Activated T-cell treated with anti-CD3 and anti-CD28 coated beads for 1 hour (primary cell): ENCODE measurements at regions not wholly inside any gene's neighbourhood (a gene's known extent, or its start where the extent isn't known, plus 50 kb on each side); places are given as distances from the start of the nearest gene placed in this dataset.
"Not testable (repeated sequence)": the region's sequence is repeated elsewhere in the genome, so short reads cannot be mapped to it uniquely, and the experiment has no call there.

Experiments used
- DNase-seq: peaks from one replicate; pipeline ENCODE4 v3.0.0-alpha.2; 2020; ENCODE audit warnings: low read depth

DNA sequence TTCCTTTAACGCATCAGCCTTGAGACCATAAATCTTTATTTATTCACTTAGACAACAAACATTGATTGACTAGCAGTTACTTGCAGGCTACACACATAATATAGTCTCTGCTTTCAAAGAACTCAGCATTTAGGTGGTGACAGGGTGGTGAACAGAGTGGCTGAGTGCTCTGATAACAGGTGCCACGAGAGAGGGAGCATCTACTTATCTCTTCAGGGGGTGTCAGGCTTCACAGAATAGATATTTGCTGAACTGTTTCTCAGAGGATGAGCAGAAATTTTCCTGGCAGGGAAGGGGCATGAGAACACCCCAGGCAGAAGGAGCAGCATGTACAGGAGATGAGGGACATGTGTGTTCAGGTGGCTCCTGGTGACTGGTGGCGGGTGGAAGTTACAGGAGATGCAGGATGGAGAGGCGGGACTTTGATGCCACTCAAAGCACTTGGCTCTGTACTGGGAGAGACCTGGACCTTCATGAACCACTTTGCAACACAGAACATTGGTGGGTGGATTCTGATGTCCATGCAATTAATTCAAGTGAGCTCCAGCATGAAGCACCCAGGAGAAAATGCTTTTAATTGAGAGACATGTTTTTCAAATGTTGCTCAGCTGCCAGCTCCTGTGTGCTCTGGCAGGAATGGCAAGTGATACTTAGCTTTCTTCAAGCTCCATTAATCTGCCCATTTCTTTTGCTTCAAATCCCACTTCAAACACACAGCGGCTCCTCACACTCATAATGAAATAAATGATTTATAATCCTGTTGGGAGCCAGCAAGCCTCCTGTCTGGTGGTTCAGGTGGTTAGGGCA lies 248.9 kb downstream of the MYCN start:
- no peak for DNase-seq

DNA sequence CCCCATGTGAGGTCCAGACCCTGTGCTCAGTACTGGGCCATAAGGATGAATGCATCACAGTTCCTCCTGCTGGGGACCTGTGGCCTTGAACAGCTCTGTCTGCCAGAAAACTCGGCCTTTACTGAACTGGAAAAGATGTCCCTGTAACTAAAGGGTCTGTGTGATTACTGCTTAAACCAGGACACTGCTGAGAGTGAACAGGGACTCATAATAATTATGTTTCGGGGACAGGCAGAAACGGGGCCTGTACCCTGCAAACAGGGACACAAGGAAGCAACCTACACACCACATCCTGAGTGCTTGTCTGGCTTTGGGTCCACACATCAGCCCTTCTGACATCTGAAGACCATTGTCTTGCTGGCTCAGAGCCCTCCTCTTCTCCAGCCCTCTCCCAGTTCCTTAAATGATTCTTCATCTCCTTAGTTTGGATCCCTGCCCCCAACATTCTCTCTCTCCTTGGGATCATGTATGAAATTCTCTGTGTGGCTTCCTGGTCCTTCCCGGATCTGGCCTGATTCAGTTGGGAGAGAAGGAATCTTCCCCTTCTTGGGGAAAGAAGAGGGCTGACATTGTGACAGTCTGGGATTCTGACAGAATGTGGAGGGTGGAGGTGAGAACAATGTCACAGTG lies 248.0 kb downstream of the MYCN start:
- no peak for DNase-seq

DNA sequence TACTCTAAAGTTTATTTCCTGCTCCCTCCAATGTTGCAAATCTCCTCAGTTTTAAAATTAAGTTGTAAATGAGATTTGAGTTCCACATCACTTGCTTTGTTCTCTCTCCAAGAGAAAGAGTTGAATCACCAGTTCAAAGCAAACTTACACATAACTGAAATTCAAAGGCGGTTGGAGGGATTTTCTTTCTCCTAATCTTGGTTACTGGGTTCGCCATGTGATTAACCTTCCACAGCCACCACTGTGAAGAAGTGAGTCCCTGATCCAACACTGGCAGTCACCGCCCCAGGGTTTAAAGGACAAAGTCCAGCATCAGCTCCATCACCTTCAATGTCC lies 247.1 kb downstream of the MYCN start:
- no peak for DNase-seq

DNA sequence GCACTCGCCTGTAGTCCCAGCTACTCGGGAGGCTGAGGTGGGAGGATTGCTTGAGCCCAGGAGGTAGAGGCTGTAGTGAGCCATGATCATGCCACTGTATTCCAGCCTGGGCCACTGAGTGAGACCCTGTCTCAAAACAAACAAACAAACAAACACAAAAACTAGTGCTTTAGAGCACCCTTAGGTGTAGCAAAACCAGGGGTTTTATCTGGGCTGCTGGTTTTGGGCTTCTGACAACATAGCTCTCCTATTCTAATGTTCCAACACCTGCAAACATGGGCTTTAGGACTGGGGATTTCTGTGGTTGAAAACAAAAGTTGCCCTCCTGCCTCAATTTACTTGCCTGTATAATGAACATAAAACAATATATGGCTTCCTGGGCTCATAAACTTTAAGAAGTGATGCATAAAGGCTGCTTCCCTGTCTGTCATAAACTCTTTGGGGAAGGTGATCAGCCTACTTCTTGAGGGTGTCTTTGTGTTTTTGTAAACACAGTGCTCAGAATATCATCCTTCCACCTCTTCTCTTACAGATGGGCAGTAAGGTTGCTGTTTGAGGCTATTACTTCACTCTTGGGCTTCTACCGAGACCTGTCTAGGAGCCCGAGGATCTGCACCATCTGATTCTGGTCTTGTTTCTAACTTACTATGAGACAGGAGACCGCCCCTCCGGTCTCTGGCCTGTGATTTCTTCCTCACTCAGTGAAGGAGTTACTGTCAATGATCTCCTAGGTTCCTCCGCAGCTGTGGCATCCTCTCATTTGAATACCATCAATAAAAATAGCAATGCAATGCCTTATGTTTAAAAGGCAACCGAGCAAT lies 246.5 kb downstream of the MYCN start:
- no peak for DNase-seq

DNA sequence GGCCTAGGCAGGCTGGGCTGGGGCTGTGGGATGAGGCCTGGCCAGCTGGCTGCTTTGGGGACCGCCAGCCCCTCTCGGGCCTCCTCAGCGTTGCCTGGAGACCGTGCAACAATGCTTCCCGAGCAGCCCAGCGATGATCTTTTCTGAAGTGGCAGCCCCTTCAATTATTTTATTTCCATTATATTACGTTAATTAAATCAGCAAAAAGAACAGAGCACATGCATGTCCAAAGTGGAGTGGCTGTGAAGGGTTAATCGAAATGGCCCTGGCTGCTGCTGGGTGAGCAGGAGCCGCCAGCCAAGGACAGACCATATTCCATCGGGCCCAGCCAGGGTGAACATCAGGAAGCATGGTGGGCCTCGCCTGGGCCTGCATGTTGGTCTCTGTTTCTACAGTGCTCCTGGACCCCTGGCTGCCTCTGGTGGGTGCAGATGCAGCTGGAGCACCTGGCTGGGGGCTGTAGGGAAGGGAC lies 245.5 kb downstream of the MYCN start:
- no peak for DNase-seq

DNA sequence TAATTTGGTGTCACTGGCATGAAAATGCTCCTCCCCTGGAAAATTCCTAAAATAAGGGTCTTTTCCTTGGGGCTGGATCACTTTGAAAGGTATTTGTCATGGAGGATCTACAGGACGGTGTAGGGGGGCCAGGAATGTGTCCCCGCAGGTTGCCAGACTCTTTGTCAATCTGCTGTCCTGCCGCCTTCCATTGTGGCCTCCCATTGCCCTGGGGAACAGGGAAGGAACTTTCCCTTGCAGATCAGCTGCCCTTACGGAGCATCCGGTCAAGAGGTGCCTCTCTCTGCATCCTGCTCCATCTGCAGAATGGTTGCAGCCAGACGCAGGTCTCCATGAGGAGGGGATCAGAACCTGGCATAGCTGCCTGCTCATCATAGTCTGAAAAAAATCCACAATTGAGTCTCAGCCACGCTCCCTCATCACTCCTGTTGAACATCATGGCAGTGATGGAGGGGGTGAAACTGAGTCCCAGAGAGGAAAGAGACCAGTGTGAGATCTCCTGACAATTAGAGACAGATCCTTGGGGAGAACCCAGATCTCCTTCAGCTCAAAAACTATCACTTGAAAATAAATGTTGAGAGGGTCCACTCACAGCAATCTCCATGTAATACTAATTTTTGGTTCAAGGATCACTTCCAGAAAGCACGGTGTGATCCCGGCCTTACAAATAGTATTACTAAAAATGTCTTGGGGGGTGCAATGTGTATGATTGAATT lies 244.8 kb downstream of the MYCN start:
- DNase-seq, result no peak

DNA sequence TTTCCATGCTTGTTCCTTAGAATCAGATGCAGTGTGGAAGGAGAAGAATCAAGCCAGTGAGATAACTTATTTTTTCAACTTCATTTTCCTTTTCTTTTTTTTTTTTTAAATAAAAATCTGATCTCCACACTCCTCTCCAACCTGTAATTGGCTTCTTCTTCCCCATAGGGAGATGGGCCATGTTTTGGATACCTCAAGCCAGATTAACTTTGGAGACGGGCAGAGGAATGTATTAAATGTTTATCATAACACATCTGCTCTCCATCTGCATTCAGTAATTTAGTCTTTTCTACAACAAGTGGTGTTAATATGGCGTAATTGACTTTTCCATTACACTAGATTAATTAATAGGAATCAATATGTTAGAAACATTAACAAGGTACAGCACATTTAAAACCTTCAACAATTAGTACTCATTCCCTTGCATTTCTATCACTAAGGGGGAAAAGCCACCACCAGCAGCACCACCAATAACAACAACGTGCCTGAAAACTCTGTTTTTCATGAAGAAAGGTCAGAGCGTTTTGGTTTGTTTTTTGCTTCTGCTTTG lies 244.1 kb downstream of the MYCN start:
- no peak for DNase-seq

DNA sequence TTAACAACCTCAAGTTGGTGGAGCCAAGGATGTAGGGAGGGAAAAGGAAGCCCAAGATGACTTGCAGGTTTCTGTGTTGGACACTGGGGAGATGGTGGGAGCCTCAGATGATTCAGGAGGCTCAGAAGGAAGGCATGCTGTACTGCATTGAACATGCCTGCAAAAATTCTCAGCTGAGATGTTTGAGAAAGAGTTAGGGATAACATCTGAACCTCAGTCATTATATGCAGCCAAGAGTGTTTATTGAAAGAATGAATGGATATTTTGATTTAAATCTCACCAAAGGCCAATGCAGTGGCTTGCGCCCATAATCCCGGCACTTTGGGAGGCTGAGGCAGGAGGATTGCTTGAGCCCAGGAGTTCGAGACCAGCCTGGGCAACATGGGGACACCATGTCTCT lies 243.0 kb downstream of the MYCN start:
- no peak for DNase-seq

DNA sequence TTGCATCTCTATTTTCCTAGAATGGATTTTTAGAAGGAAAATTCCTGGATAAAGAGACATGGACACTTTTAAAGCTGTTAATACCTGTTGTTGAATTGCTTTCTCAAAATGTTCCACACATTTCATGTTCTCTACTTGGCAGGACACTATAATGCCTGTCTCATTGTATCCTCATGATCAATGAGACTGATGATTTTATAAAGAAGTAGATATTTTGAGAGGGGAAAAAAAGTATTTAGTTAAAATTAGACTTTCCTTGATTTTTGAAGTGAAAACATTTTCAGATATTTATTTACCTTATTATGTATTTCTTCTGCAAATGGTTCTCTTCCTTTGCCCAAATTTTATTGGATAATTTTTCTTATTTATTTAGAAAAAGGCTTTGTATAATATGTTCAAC lies 242.5 kb downstream of the MYCN start:
- no peak for DNase-seq

DNA sequence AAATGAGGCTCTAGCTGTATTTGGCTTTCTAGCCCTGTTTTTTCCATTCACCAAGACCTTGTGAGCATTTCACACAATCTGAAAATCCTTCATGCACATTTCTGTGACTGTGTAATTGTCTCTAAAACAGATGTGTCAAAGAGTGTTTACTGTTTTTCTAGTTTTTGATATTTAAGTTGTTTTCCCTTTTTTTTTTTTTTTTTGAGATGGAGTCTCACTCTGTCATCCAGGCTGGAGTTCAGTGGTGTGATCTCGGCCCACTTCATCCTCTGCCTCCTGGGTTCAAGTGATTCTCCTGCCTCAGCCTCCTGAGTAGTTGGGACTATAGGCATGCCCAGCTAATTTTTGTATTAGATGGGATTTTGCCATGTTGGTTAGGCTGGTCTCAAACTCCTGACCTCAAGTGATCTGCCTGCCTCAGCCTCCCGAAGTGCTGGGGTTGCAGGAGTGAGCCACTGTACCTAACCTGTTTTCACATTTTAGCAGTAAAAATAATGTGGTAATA lies 242.0 kb downstream of the MYCN start:
- not testable (repeated sequence) for DNase-seq

DNA sequence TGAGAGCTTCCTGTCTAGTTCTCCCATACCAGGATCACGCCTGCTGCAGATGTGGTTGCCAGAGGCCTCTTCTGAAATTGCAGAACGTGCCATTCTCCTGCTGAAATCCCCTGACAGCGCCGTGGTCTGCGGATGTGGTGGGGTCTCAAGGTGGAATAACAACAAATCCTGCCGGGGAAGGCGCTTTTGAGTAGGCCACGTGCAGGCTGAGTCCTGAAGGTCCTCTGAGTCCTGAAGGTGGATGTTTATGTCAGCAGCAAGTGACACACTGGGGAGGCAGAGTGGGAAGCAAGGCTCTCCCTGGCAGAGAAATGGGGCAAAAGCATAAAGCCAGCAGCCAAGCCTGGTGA lies 241.4 kb downstream of the MYCN start:
- no peak for DNase-seq

DNA sequence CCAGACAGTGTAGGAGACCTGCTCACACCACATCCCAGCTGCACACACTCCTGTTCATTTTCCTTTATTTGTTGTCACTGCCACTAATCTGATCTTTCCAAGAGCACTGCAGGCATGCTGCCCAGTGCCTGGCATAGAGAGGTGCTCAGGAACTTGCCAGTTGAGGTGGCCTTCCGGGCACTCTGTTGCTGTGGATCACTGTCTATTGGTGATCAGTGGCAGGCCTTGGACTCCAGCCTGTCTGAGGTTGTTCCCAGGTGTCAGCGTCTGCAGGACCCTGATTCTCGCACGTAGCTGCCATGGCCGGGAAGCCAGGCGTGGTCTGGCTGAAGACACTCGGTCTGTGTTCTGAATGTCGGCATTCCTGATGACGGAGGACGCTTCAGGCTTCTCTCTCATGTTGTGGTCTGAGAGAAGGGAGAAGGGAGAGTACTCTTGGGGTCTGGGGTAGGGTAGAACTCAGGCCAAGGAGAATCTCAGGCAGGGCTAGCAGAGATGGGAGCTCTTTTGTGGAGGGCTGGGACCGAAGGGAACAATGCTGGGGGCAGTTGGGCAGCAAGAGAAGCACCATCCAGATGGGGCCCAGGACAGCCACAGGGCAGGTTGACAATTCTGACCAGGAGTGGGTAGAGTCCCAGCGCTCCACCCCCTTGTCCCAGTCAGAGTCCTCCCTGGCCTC lies 240.9 kb downstream of the MYCN start:
- DNase-seq, result no peak

DNA sequence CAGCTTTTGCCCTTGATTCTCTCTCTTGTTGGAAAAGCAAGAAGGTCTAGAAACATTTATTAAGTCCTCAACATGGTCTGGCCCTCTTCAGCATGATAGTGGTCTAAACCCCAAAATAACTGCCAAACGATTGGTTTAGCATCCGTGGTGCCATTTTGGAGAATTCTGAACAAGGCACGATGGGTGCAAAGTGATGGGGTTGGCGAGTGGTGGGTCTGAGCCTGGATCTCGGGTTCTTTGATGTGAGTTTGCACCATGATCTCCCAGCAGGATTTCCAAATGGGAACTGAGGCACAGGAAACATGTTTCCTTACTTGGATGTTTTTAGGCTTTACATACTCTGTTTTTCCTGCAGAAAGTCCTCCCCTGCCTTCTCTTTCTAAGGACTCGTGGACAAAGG lies 240.3 kb downstream of the MYCN start:
- no peak for DNase-seq

DNA sequence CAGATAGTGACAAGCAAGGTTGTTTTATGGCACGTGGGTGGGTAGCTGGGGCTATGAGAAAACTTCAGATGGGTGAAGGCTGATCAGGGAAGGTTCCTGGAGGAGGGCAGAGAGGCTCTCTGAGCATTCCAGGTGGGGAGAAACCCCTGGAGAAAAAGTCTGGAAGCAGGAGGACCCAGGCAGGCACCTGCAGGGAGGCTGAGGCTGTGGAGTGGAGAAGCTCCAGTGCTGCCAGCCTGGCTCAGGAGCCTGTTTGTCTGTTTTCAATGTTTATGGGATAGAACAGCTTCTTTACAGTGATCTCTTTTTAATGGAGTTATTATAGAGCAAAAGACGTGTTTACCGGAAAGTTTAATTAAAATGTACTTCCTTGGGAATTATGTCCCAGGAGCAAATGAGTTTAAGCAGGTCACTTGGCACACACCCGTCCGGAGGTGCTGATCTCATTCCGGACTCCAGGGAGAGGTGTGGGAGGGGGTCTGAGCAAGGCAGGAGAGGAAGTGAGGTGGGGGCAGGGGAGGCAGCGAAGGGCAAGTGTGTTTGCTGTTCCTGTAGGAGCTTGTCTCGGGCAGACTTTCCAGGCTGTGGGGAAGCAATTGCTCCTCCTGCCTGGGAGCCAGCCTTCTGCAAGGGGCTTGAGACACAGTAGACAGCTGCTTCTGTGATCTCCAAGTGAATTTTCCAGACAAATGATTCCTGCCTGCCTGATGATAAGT lies 239.5 kb downstream of the MYCN start:
- no peak for DNase-seq

DNA sequence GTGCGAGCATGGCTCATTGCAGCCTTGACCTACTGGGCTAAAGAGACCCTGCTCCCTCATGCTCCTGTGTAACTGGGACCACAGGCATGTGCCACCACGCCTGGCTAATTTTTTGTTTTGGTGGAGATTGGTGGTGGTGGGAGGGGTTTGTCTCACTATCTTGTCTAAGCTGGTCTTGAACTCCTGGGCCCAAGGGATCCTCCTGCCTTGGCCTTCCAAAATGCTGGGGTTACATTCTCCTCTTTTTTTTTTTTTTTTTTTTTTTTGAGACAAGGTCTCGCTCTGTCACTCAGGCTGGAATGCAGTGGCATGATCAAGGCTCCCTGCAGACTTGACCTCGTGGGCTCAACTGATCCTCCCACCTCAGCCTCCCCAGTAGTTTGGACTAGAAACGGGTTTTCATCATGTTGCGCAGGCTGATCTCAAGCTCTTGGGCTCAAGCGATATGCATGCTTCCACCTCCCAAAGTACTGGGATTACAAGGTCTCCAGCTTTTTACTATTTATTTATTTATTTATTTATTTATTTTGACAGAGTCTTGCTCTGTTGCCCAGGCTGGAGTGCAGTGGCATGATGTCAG lies 238.3 kb downstream of the MYCN start:
- DNase-seq, result no peak

DNA sequence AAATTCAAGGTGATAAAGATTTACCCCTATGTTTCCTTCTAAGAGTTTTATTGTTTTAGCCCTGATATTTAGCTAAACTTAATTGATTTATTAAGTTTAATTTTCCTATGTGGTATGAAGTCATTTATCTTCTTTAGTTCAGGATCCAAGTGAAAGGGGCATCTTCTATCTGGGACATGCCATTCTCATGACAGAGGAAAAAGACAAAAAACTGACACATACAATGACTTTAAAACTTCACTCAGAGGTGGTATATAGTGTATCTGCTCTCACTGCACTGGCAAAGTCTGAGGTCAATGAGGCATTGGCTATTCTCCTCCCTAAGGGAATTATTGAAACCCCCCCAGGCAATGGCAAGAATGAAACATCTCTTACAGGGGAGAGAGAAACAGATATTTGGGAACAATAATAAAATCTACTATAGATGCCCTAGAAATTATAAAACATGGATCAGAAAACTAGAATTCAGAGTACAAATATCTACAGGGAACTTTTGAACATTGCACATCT lies 237.4 kb downstream of the MYCN start:
- no peak for DNase-seq

DNA sequence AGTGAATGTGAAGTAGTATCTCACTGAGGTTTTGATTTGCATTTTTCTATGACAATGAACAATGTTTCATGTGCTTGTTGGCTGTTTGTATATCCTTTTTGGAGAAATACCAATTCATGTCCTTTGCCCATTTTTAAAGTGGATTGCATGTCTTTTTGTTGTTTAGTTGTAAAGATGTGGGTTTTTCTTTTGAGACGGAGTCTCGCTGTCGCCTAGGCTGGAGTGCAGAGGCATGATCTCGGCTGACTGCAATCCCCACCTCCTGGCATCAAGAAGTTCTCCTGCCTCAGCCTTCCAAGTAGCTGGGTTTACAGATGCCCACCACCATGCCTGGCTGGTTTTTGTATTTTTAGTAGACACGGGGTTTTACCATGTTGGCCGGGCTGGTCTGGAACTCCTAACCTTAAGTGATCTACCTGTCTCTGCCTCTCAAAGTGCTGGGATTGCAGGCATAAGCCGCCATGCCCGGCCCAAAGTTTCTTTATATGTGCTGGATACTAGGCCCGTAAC lies 236.7 kb downstream of the MYCN start:
- no peak for DNase-seq

DNA sequence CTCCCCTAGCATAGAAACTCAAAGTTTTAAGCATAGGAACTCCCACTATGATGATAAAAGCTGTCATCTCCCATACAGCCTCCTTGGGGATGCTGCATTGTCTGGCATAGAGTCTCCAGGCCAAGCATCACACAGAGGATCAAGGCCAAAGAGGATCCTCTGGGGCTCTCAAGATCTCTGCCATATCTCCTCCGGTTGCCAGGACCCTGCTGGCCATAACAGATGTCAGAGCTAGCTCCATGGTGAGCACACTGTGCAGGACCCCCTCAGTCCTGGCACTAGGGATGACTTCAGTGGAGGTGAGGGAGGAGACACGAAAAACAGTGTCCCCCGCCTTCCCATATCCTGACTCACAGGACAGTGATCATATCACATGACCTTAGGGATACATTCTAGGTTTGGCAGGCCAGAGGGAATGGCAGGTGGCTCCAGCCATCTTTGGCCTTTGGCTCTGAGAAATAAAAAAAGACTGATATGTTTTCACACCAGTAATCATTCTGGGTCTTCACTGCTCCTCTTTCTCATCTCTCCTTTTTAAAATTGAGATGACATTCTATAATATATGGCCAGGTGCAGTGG lies 235.0 kb downstream of the MYCN start:
- no peak for DNase-seq

DNA sequence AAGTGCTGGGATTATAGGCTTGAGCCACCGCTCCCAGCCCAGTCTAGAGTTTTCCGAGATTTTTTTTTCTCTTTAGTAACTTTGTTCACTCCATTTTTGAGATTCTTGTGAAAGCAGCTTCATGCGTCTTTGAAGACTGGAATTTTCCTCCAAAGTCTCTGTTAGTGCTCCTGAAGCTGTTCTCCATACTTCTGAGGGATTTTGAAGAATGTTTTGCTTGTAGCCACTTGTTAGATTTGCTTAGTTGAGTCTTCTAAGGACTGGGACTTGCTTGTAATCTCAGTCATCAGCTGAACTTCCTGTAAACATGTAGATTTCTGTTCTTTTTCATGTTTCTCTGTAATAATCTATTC lies 234.3 kb downstream of the MYCN start:
- DNase-seq, result no peak
